A673 (cell line): ENCODE measurements at regions not wholly inside any gene's neighbourhood (a gene's known extent, or its start where the extent isn't known, plus 50 kb on each side); places are given as distances from the start of the nearest gene placed in this dataset.

Experiments used
- BruUV-seq: library from RNA; stranded (reverse); fragments of 400-500 nt; replicated peaks from 2 replicates; lab custom pipeline; 2021; lab: Mats Ljungman, UMichigan
- CTCF ChIA-PET: fragments of 300-600 bp; sonication (Branson Sonifier 250); formaldehyde crosslinking; loops from one replicate; lab custom pipeline; 2022; ENCODE audit warnings: antibody characterized with exemption; lab: Charles Lee
- POLR2A ChIA-PET: fragments of 300-600 bp; sonication (Branson Sonifier 250); formaldehyde crosslinking; loops from one replicate; lab custom pipeline; 2022; ENCODE audit warnings: antibody characterized with exemption; ENCODE audit not compliant: low non-redundant PET; lab: Charles Lee
- DNase-seq: peaks from one replicate; pipeline ENCODE4 v3.0.0-alpha.2; 2015; ENCODE audit warnings: low spot score
- H3K27ac ChIP-seq: fragments of 200-600 bp; sonication (generic); 2 replicates; pipeline ENCODE4 v1.5.1; 2016; ENCODE audit warnings: mixed run types, low read depth, mild to moderate bottlenecking, mixed read lengths, antibody characterized with exemption, low read length; ENCODE audit not compliant: poor library complexity, severe bottlenecking
- H3K27me3 ChIP-seq: fragments of 200-600 bp; sonication (generic); replicated peaks from 2 replicates; pipeline ENCODE4 v1.6.1; 2017; ENCODE audit warnings: mixed run types, low read depth, mild to moderate bottlenecking, mixed read lengths, antibody characterized with exemption, low read length; ENCODE audit not compliant: insufficient read depth, poor library complexity
- H3K36me3 ChIP-seq: fragments of 200-600 bp; sonication (generic); 2 replicates; pipeline ENCODE4 v1.6.1; 2016; ENCODE audit warnings: mixed run types, mild to moderate bottlenecking, mixed read lengths, antibody characterized with exemption, low read length; ENCODE audit not compliant: insufficient read depth, poor library complexity, severe bottlenecking
- H3K4me1 ChIP-seq: fragments of 200-600 bp; sonication (generic); 2 replicates; pipeline ENCODE4 v1.6.1; 2017; ENCODE audit warnings: mixed run types, mild to moderate bottlenecking, mixed read lengths, antibody characterized with exemption, low read length; ENCODE audit not compliant: insufficient read depth, poor library complexity, severe bottlenecking
- H3K4me3 ChIP-seq: fragments of 200-600 bp; sonication (generic); 2 replicates; pipeline ENCODE4 v1.5.1; 2016; ENCODE audit warnings: low read depth, mixed run types, mild to moderate bottlenecking, mixed read lengths, low read length; ENCODE audit not compliant: poor library complexity, severe bottlenecking
- H3K9me3 ChIP-seq: fragments of 200-600 bp; sonication (generic); 2 replicates; pipeline ENCODE4 v1.6.1; 2016; ENCODE audit warnings: mixed run types, low read depth, mild to moderate bottlenecking, mixed read lengths, antibody characterized with exemption, low read length; ENCODE audit not compliant: poor library complexity, severe bottlenecking
- EZH2 ChIP-seq: fragments of 200-600 bp; sonication (generic); IDR thresholded peaks from 2 replicates; pipeline ENCODE4 v1.6.1; 2017; ENCODE audit warnings: borderline replicate concordance, low read depth, mild to moderate bottlenecking, mixed read lengths, antibody characterized with exemption, low read length; ENCODE audit not compliant: poor library complexity, severe bottlenecking
- intact Hi-C: fragments of 100-400 bp; cut with micrococcal nuclease; formaldehyde crosslinking; loops from one replicate; pipeline ENCODE4 v1.10.0; 2022; ENCODE audit not compliant: unreplicated experiment
- TF ChIP-seq, protein P1 (sequence below): fragments of 300-800, 200-600 bp; sonication (generic); conservative IDR thresholded peaks from 2 replicates; pipeline ENCODE4 v1.5.1; 2017; ENCODE audit warnings: low read depth, mild to moderate bottlenecking, antibody characterized with exemption, low read length, moderate library complexity, mixed read lengths

- H3K27ac ChIP-seq = no peak overlapping the region
- H3K4me3 ChIP-seq = no peak overlapping the region
- no peaks in the 10 kb centered on the region for H3K36me3 ChIP-seq
- H3K27me3 ChIP-seq = no peaks in the 10 kb centered on the region
- ChIA-PET POLR2A (no interaction called here), CTCF (no interaction called here)
- intact Hi-C loops = no loop called here
- no peaks in the 10 kb centered on the region for H3K9me3 ChIP-seq
- no peaks in the 10 kb centered on the region for H3K4me1 ChIP-seq
- TF ChIP-seq EZH2 = no peak
- TF ChIP-seq, protein P1, sequence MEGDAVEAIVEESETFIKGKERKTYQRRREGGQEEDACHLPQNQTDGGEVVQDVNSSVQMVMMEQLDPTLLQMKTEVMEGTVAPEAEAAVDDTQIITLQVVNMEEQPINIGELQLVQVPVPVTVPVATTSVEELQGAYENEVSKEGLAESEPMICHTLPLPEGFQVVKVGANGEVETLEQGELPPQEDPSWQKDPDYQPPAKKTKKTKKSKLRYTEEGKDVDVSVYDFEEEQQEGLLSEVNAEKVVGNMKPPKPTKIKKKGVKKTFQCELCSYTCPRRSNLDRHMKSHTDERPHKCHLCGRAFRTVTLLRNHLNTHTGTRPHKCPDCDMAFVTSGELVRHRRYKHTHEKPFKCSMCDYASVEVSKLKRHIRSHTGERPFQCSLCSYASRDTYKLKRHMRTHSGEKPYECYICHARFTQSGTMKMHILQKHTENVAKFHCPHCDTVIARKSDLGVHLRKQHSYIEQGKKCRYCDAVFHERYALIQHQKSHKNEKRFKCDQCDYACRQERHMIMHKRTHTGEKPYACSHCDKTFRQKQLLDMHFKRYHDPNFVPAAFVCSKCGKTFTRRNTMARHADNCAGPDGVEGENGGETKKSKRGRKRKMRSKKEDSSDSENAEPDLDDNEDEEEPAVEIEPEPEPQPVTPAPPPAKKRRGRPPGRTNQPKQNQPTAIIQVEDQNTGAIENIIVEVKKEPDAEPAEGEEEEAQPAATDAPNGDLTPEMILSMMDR = no peak
- no TSS peak for BruUV-seq
- no peak for DNase-seq
Measured at GRCh38 chr16:62298600-62298999, 262.4 kb upstream of the CDH8 start.

DNA sequence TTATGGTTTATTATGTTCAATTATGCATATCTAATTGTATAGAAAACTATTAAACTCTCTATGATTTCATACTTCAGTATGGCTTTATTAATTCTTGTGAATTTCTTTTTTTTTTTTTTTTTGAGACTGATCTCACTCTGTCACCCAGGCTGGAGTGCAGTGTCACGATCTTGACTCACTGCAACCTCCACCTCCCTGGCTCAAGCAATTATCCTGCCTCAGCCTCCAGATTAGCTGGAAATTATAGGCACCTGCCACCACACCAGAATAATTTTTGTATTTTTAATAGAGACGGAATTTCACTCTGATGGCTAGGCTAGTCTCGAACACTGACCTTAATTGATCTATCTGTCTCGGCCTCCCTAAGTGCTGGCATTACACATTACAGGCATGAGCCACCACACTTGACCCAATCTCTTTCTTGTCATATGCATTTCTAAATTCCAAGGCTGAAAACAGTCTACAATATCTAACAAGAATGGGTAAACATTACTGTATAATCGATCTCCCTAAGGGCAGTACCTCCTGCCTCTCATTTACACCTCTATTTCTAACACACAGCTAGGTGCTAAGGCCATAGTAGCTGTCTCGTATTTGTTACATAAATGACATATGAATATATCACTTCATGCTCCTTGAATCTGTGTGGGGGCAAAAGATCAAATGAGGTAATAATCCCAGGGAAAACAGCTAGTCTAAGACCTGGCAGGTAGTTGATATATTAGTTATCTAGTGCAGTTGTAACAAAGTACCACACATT, 258.2 kb upstream of the CDH8 start:
- no peak overlapping the region for H3K4me3 ChIP-seq
- H3K27ac ChIP-seq = no peak overlapping the region
- no peaks in the 10 kb centered on the region for H3K4me1 ChIP-seq
- no TSS peak for BruUV-seq
- DNase-seq = no peak
- CTCF ChIA-PET = no interaction called here
- intact Hi-C loops = no loop called here
- no peaks in the 10 kb centered on the region for H3K36me3 ChIP-seq
- peaks cover 4% of the 10 kb centered on the region for H3K27me3 ChIP-seq
- TF ChIP-seq, protein P1 = no peak
- no peak for TF ChIP-seq EZH2
- H3K9me3 ChIP-seq = no peaks in the 10 kb centered on the region
- POLR2A ChIA-PET = no interaction called here

GRCh38 chr16:62288990-62289629, 252.9 kb upstream of the CDH8 start:
- no peak for TF ChIP-seq EZH2
- TF ChIP-seq, protein P1 = no peak
- intact Hi-C loops = no loop called here
- Histone ChIP-seq H3K4me3 (no peak overlapping the region), H3K36me3 (no peaks in the 10 kb centered on the region), H3K9me3 (no peaks in the 10 kb centered on the region), H3K27me3 (peaks cover 4% of the 10 kb centered on the region), H3K27ac (no peak overlapping the region), H3K4me1 (no peaks in the 10 kb centered on the region)
- DNase-seq = no peak
- POLR2A ChIA-PET = no interaction called here
- no TSS peak for BruUV-seq
- CTCF ChIA-PET = no interaction called here
